Activated CD4-positive, alpha-beta memory T cell treated with anti-CD3 and anti-CD28 coated beads for 36 hours (primary cell): ENCODE measurements at regions not wholly inside any gene's neighbourhood (a gene's known extent, or its start where the extent isn't known, plus 50 kb on each side); places are given as distances from the start of the nearest gene placed in this dataset.

Experiments used
- CTCF ChIA-PET: fragments of 350-600 bp; sonication (Branson Sonifier 250); formaldehyde crosslinking; loops from one replicate; lab custom pipeline; 2021; ENCODE audit warnings: antibody characterized with exemption, inconsistent platforms; lab: Charles Lee
- POLR2A ChIA-PET: fragments of 350-600 bp; sonication (Branson Sonifier 250); formaldehyde crosslinking; loops from one replicate; lab custom pipeline; 2021; ENCODE audit warnings: antibody characterized with exemption; lab: Charles Lee
- DNase-seq: peaks from one replicate; pipeline ENCODE4 v3.0.0-alpha.2; 2020
- H3K27ac Mint-ChIP-seq: one replicate; pipeline ENCODE4 v1.8.0; 2021; ENCODE audit warnings: mixed read lengths
- H3K27me3 Mint-ChIP-seq: one replicate; pipeline ENCODE4 v1.8.0; 2021; ENCODE audit warnings: mixed read lengths
- H3K36me3 Mint-ChIP-seq: one replicate; pipeline ENCODE4 v1.8.0; 2021; ENCODE audit warnings: mixed read lengths
- H3K4me1 Mint-ChIP-seq: one replicate; pipeline ENCODE4 v1.8.0; 2021; ENCODE audit warnings: low read depth, mixed read lengths
- H3K4me3 Mint-ChIP-seq: one replicate; pipeline ENCODE4 v1.8.0; 2021; ENCODE audit warnings: mild to moderate bottlenecking, mixed read lengths
- H3K9me3 Mint-ChIP-seq: one replicate; pipeline ENCODE4 v1.8.0; 2021; ENCODE audit warnings: mixed read lengths
- intact Hi-C: fragments of 100-400 bp; cut with micrococcal nuclease; formaldehyde crosslinking; loops from one replicate; pipeline ENCODE4 v1.15.1; 2023

GRCh38 chrX:34877436-34877835 is 65.2 kb upstream of the FAM47B start:
- Mint-ChIP-seq H3K27me3 (no peaks in the 10 kb centered on the region), H3K4me1 (no peaks in the 10 kb centered on the region), H3K27ac (no peak overlapping the region), H3K4me3 (no peak overlapping the region), H3K36me3 (no peaks in the 10 kb centered on the region), H3K9me3 (peaks cover 5% of the 10 kb centered on the region)
- intact Hi-C loops, result no loop called here
- ChIA-PET CTCF (no interaction called here), POLR2A (no interaction called here)
- no peak for DNase-seq

- intact Hi-C loops, result no loop called here
- Mint-ChIP-seq H3K9me3 (peaks cover 5% of the 10 kb centered on the region), H3K27ac (no peak overlapping the region), H3K4me1 (no peaks in the 10 kb centered on the region), H3K4me3 (no peak overlapping the region), H3K36me3 (no peaks in the 10 kb centered on the region), H3K27me3 (no peaks in the 10 kb centered on the region)
- DNase-seq, result no peak
- ChIA-PET CTCF (no interaction called here), POLR2A (no interaction called here)
Observed at GRCh38 chrX:34879346-34879745, 63.2 kb upstream of the FAM47B start.

GRCh38 chrX:34879886-34880285 is 62.7 kb upstream of the FAM47B start:
- Mint-ChIP-seq H3K4me3 (no peak overlapping the region), H3K27ac (no peak overlapping the region), H3K36me3 (no peaks in the 10 kb centered on the region), H3K4me1 (no peaks in the 10 kb centered on the region), H3K27me3 (no peaks in the 10 kb centered on the region), H3K9me3 (peaks cover 5% of the 10 kb centered on the region)
- CTCF ChIA-PET, result no interaction called here
- POLR2A ChIA-PET, result no interaction called here
- DNase-seq, result no peak
- intact Hi-C loops, result no loop called here

- no peak overlapping the region for H3K4me3 Mint-ChIP-seq
- H3K4me1 Mint-ChIP-seq, result no peaks in the 10 kb centered on the region
- H3K27ac Mint-ChIP-seq, result no peak overlapping the region
- intact Hi-C loops, result no loop called here
- H3K9me3 Mint-ChIP-seq, result peaks cover 5% of the 10 kb centered on the region
- no peak for DNase-seq
- POLR2A ChIA-PET, result no interaction called here
- CTCF ChIA-PET, result no interaction called here
- no peaks in the 10 kb centered on the region for H3K27me3 Mint-ChIP-seq
- no peaks in the 10 kb centered on the region for H3K36me3 Mint-ChIP-seq
Observed at GRCh38 chrX:34880656-34881055, 61.9 kb upstream of the FAM47B start.

GRCh38 chrX:34881671-34882070 is 60.9 kb upstream of the FAM47B start:
- H3K9me3 Mint-ChIP-seq, result peaks cover 5% of the 10 kb centered on the region
- intact Hi-C loops, result no loop called here
- H3K27me3 Mint-ChIP-seq, result no peaks in the 10 kb centered on the region
- POLR2A ChIA-PET, result no interaction called here
- no peak overlapping the region for H3K4me3 Mint-ChIP-seq
- no peak for DNase-seq
- CTCF ChIA-PET, result no interaction called here
- no peak overlapping the region for H3K27ac Mint-ChIP-seq
- H3K36me3 Mint-ChIP-seq, result no peaks in the 10 kb centered on the region
- no peaks in the 10 kb centered on the region for H3K4me1 Mint-ChIP-seq

GRCh38 chrX:34884817-34885216 is 57.8 kb upstream of the FAM47B start:
- Mint-ChIP-seq H3K4me1 (no peaks in the 10 kb centered on the region), H3K36me3 (no peaks in the 10 kb centered on the region), H3K4me3 (no peak overlapping the region), H3K9me3 (no peaks in the 10 kb centered on the region), H3K27me3 (no peaks in the 10 kb centered on the region), H3K27ac (no peak overlapping the region)
- intact Hi-C loops, result no loop called here
- ChIA-PET POLR2A (no interaction called here), CTCF (no interaction called here)
- DNase-seq, result no peak

- Mint-ChIP-seq H3K27ac (no peak overlapping the region), H3K9me3 (no peaks in the 10 kb centered on the region), H3K4me1 (no peaks in the 10 kb centered on the region), H3K36me3 (no peaks in the 10 kb centered on the region), H3K27me3 (no peaks in the 10 kb centered on the region), H3K4me3 (no peak overlapping the region)
- intact Hi-C loops, result no loop called here
- CTCF ChIA-PET, result no interaction called here
- POLR2A ChIA-PET, result no interaction called here
- no peak for DNase-seq
Observed at GRCh38 chrX:34886011-34886410, 56.6 kb upstream of the FAM47B start.

- DNase-seq, result no peak
- H3K4me3 Mint-ChIP-seq, result no peak overlapping the region
- no peak overlapping the region for H3K27ac Mint-ChIP-seq
- no peaks in the 10 kb centered on the region for H3K27me3 Mint-ChIP-seq
- peaks cover 2% of the 10 kb centered on the region for H3K9me3 Mint-ChIP-seq
- ChIA-PET CTCF (no interaction called here), POLR2A (no interaction called here)
- no peaks in the 10 kb centered on the region for H3K4me1 Mint-ChIP-seq
- no peaks in the 10 kb centered on the region for H3K36me3 Mint-ChIP-seq
- intact Hi-C loops, result no loop called here
Observed at GRCh38 chrX:34891391-34891790, 51.2 kb upstream of the FAM47B start.
